ENCODE measurements at regions not wholly inside any gene's neighbourhood (a gene's known extent, or its start where the extent isn't known, plus 50 kb on each side); places are given as distances from the start of the nearest gene placed in this dataset.

DNA sequence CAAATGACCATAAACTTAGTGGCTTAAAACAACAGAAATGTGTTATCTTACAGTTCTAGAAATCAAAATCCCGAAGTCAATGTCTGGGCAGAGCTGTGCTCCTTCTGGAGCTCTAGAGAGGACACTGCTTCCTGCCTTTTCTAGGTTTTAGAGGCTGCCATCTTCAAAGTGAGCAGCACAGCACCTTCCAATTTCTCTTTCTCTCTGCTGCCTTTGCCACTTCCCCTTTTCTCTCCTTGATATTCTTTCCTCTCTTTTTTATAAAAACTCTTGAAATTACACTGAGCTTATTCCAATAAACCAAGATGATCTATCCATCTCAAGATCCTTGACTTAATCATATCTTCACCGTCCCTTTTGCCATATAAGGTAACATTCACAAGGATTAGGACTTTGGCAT is 616.9 kb downstream of the PLPP3 start:
- TF ChIP-seq, protein P1, sequence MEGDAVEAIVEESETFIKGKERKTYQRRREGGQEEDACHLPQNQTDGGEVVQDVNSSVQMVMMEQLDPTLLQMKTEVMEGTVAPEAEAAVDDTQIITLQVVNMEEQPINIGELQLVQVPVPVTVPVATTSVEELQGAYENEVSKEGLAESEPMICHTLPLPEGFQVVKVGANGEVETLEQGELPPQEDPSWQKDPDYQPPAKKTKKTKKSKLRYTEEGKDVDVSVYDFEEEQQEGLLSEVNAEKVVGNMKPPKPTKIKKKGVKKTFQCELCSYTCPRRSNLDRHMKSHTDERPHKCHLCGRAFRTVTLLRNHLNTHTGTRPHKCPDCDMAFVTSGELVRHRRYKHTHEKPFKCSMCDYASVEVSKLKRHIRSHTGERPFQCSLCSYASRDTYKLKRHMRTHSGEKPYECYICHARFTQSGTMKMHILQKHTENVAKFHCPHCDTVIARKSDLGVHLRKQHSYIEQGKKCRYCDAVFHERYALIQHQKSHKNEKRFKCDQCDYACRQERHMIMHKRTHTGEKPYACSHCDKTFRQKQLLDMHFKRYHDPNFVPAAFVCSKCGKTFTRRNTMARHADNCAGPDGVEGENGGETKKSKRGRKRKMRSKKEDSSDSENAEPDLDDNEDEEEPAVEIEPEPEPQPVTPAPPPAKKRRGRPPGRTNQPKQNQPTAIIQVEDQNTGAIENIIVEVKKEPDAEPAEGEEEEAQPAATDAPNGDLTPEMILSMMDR (IDR thresholded peaks at IDR 0.05), result no peak
- TF ChIP-seq POLR2A (IDR thresholded peaks at IDR 0.05), result no peak

Measured in testis (tissue), 2 donors.